HUDEP-2 (cell line): ENCODE measurements at regions not wholly inside any gene's neighbourhood (a gene's known extent, or its start where the extent isn't known, plus 50 kb on each side); places are given as distances from the start of the nearest gene placed in this dataset.

Experiments
- DNase-seq, 76 experiments: peaks; one replicate each; lab custom pipeline; 2025; ENCODE audit not compliant: unreplicated experiment in 76 of 76; lab: John Stamatoyannopoulos, UW

GRCh38 chr11:35076201-35077100 lies 62.5 kb upstream of the CD44 start:
- DNase-seq: no peak

DNA sequence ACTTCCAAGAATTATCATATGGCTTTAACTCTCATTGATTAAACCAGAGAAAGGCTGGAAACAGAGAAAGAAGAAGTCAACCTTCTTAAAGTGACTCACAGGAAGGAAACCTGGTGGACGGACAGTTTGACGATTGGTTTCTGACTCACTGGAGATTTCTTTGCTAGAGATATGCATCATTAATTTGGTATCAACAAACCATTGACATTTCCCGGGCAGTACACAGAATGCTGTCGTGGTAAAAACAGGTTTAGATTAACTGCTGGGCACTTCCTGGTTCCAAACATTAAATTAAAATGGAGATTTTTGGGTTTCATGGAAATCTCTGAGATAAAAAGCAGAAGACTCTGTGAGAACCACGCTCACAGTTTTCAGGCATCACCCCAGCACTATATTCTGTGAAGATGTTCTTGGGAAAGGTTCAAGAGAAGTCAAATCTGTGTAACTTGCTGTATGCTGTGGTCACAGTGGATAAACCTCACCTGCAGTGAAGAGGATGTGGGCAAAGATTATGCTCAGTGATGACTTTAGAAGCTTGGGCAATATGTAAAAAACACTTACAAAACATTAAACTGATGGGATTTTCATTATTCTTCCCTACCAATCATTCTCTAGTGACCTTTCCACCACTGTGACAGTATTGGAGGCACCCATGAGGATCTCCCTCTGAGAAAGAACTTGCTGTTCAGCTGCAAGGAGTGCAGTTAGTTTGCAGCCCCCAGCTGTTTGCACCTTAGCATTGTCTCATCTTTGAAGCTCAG lies 61.1 kb upstream of the CD44 start:
- DNase-seq: peak in 3 of 76 experiments; percentile 7 to 18 (median 16)

- no peak for DNase-seq
Observed at GRCh38 chr11:35078470-35078735, 60.6 kb upstream of the CD44 start.

GRCh38 chr11:35079611-35080010 lies 59.4 kb upstream of the CD44 start:
- DNase-seq: no peak

GRCh38 chr11:35082321-35083180 lies 56.4 kb upstream of the CD44 start:
- DNase-seq: peak in 64 of 76 experiments; percentile 5 to 76 (median 48)

- no peak for DNase-seq
Observed at GRCh38 chr11:35083181-35083430, 55.9 kb upstream of the CD44 start.

DNA sequence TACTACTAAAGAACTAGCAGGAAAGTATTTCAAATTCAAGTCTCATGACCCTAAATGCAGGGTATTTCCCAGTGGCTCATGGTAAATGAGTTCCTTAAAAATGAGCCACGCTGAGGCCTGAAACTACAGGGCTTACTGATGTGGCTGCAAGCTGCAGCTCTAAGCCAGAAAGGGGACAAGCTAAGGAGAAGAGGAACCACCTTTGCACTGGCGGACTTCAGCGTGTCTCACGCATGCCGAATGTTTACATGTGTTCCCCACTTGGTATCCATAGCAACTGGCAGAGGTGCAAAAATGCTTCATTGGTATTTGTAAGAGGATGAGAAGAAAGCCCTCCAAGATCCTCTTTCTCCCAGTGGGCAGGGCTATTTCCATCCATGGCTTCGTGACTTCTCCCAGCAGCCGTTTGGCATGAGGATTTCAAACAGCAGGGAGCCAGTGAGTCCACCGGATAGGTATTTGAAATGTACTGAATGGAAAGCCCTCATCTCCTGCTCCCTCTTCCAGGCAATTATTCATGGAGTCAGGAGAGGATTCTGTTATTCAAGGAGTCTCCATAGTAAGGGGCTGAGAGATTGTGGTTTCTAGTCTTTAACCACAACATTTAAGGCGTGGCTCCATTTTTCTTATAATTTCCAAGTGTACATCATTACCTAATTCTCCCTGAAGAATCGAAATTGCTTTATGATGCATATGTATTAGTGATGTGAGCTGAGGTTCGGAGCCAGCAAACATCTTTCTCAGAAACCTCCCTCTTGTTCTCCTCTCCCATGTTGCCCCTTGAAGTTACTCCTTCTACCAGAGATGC lies 55.3 kb upstream of the CD44 start:
- peak in 1 of 76 experiments; percentile 7 for DNase-seq

- DNase-seq: no peak
Observed at GRCh38 chr11:35084817-35085440, 54.0 kb upstream of the CD44 start.

- no peak for DNase-seq
Observed at GRCh38 chr11:35085531-35086165, 53.3 kb upstream of the CD44 start.

DNA sequence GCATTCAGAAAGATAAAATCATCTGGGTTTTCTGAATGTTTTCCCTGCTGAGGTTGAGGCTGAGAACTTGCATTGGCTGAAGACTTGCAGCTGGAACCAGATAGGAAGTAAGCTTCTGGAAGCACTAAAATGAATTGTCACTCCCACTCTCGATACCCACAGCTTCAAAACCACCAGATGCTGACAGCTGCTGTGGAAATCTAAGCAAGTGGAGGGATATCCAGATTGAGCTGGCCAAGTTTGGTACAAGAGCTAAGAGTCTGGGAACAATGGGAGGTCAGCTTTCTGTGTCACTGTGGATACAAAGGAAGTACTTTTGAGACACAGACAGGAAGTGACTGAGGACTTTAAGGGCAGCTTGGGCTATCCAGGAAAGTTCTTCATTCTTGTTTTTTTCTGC lies 51.3 kb upstream of the CD44 start:
- DNase-seq: no peak

GRCh38 chr11:35088226-35088625 lies 50.7 kb upstream of the CD44 start:
- no peak for DNase-seq

DNA sequence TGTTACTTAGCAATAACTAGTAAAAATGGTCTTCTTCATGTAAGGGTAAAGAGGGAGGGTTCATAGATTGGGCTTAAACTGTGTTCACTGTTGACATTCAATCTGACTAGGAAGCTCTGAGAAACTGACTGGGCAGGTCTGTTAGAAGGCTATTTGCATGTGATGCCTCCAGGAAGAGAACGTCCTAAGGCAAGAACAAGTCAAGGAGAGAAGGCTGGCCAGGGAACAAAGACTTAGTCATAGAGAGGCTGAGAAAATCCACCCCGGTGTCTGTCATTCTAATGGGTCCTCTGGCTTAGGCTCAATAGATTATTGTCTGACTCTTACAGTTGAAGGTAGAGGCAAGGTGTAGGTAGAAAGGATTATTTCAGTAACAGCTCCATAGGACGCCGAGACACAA lies 50.3 kb upstream of the CD44 start:
- DNase-seq: no peak
